Stimulated activated CD8-positive, alpha-beta memory T cell treated with anti-CD3 and anti-CD28 coated beads, Interleukin-7, amount 100 ng/mL, for 1 hour (primary cell): ENCODE measurements at regions not wholly inside any gene's neighbourhood (a gene's known extent, or its start where the extent isn't known, plus 50 kb on each side); places are given as distances from the start of the nearest gene placed in this dataset.

Experiments used
- DNase-seq, 2 donors: peaks; one replicate each; pipeline ENCODE4 v3.0.0-alpha.2; 2020; ENCODE audit warnings: low read depth in 2 of 2

DNA sequence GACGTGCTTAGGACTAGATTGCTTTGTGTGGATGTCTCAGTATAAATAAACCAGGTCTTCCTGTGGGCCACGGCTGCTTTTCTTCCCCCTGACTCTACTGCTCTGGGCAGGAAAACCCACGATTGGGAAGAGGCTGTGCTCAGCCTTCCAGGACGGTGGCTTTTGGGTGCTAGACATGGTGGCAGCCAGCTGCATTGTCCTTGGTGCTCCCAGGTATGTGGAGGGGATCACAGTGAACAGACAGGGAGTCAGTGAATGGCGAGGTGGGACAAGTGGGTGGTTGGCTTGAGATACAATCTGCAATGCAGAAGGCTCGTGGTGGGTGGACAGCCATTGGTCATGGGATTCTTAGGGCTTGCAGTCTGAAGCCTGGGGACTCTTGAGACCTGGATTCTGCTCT lies 366.3 kb downstream of the AACS start:
- no peak for DNase-seq

DNA sequence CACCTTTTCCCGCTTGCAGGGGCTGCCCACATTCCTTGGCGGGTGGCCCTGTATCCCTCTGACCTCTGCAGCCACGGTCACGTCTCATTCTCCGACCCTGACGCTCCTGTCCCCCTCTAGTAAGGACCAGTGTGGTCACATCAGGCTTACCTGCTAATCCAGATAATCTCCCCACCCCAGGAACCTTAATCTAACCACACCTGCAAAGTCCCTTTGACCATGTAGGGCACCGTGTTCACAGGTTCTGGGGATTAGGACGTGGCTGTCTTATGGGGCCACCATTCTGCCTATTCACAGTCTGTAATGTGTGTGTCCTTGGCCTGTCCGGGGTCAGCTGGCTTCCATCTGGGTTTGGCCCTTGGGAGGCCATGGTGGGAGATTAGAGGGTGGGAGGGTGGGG lies 368.9 kb downstream of the AACS start:
- DNase-seq = no peak

DNA sequence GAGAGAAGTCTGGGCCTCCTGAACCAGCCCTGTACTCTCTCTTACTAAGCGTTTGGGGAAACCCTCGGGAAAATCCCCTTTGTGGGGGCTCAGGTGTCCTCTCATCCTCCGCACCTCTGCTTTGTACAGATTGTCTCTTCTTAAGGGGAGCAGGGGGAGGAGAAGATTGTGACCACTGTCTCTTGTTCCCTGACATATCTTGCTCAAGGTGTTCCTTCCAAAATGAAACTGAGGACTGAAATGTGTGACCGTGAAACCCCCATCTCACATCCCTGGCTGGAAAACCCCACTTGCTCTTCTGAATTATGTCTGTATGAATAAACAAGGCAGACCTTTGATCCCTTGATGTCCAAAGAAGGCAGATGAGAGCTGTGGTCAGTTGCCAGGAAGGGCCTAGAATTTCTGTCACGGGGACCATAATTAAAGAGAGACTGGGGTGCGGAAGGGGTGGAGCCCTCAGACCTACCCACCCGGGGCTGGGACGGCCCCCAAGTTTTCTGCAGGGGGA lies 369.8 kb downstream of the AACS start:
- DNase-seq = no peak

DNA sequence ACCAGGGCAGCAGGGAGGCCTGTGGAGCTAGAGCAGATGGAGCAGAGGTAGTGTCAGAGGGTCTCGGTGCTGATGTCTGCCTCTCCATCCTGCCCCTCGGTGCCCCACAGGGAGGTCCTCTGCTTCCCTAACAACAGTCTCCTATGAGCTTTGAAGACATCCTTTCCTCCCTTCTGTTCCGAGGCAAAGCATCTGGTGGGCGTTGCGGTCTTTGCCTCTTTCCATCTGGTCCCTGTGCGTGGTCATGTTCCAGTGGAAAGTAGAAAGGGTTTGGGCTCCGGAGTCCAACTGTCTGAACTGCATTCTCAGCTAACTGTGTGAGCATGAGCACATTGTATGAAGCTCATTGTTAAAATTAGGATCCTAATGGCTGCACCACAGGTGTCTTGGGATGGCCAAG lies 370.6 kb downstream of the AACS start:
- no peak for DNase-seq

DNA sequence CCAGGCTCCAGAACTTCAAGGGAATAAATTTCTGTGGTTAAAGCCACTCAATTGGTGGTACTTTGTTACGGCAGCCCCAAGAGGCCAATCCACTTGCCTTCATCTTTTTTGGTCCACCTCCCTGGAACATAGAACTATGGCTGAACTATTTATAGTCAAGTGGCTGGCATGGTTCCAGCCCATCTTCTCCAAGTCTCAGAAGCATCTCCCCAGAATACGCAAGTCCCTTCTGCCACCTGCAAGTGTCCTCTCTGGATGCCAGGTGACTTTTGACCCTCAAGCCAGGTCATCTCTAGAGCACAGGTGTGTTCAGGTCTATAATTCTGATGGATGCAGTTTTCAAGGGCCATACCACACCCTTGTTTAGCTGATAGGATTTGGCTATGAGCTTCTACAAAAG lies 371.5 kb downstream of the AACS start:
- no peak for DNase-seq

DNA sequence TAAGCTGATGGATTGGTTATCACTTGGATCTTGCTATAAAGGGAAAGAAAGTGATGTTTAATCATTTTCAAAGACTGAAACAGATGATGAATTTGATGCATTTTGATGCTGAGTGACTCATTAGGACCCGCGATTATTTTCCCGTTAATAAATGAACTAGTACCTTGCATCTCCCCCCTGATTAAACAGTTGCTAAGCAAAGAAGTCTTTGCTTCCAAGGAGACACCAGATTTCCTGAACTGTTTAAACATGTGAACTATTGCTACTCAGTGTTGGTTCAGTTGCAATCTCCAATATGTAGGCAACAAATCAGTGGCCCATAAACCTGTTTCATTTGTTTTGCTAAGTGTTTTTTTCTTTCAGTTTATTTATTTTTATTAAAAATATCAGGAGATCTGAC lies 375.2 kb downstream of the AACS start:
- no peak for DNase-seq

DNA sequence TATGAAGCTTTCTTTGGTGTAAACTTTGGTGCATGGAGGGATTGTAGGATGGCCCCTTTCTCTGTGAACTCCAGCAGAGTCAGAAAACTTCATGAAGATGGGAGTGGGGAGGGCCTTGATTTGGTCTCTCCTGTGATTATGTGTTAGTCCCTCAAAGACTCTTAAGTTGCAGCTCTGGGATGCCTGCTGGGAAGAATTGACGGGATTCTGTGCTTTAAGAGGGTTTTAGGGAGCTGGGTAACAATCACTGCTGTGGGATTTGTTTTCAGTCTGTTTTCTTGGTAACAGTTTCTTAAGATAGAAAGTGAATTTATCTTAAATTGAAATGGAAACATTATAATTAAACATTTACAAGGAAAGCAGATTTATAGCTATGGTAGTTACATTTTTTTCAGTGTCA lies 378.1 kb downstream of the AACS start:
- no peak for DNase-seq

DNA sequence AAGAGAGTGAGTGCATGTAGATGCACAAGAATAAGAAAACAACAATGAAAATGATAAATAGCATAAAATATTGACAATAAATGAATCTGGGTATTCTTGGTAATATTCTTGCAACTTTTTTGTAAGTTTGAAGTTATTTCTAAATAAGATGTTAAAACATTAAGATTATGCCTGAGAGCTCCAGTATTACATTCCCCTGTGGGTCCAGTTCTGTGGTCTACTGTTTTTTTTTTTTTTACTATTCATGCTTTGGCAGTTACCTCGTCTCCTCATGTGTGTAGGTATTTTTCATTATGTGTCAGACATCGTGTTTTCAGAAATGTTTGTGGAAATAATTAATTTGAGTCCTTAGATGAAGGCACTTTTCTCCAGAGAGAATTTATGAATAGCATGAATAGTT lies 386.2 kb downstream of the AACS start:
- DNase-seq = no peak

DNA sequence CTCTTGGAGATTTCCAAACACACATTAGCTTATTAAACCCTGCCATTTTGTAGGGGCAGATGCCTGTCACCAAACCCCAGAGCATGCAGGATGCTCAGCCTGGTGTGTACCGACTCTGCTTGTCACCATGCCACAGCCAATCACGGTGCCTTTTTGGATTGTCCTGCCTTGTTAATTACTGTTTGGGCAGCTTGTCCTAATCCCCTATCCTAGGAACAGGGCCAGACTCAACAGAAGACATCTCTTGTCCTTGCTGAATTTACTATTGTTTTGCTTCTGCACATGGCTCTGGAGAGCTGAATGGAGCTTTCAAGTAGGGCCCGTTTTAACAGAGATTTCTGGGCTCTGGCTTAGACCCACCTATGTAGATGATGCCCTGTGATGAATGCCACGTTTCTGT lies 388.5 kb downstream of the AACS start:
- DNase-seq = no peak

DNA sequence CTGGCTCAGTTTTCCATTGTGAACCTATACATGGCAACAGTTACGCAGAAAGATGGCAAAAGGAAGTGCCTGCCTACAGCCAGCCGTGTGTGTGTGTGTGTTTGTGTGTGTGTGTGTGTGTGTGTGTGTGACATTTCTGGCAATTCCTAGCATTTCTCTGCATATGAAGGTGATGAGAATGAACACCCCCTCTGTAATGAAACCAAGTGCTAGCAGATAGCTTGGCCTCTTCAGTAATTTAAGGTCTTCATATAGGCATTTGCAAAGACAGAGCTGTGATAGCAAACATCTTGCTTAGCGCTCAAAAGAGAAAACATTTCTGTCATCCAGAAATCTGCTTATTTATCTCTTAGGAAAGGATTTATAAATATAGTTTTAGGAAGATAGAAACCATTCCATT lies 389.1 kb downstream of the AACS start:
- no peak for DNase-seq

DNA sequence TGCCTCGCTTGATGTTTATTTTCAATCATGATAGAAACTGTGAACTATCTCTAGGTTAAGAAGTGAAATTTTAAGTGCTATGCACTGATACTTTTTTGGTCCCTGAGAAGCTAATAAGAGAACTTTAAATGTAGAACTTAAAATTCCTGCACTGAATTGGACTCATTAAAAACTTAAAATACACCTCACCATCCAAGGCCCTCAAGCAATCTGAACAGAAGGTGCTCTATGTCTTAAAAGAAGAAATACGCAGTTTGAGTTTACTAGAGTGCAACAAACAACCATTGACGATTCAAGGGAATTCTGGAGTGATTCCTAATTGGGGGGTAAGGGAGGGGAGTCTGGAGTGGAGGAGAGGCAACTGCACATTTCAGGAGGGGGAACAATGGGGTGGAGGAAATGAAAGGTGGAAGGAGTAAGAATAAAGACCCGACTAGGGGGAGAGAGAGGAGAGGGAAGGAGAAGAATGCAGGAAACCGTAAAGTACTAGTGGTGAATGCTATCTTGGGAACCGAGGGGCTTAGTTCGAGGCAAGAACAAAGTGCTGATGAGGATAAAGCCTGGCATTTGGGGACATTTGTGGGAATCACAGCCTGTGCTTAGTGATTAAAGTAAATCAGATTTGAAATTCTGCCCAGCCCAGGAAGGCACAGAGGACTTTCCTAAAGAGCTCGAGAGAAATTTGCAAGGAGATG lies 389.7 kb downstream of the AACS start:
- no peak for DNase-seq

DNA sequence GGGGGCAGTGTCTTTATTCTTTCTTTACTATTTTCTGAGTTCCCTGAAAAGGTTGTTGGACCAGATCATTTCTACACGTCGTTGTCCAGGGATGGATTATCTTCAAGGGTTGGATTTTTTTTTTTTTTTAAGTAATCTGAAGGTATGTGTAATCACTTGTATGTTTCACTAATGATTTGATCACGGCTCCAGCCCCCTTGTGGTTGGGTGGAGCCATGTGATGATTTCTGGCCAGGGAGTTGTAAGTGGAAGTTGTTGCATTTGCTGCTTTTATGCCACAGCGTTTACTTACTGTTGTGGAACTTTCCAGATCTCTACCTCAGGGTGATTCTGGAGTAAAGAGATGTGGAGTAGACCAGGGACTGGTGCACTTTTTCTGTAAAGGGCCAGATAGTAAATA lies 390.3 kb downstream of the AACS start:
- DNase-seq = no peak

DNA sequence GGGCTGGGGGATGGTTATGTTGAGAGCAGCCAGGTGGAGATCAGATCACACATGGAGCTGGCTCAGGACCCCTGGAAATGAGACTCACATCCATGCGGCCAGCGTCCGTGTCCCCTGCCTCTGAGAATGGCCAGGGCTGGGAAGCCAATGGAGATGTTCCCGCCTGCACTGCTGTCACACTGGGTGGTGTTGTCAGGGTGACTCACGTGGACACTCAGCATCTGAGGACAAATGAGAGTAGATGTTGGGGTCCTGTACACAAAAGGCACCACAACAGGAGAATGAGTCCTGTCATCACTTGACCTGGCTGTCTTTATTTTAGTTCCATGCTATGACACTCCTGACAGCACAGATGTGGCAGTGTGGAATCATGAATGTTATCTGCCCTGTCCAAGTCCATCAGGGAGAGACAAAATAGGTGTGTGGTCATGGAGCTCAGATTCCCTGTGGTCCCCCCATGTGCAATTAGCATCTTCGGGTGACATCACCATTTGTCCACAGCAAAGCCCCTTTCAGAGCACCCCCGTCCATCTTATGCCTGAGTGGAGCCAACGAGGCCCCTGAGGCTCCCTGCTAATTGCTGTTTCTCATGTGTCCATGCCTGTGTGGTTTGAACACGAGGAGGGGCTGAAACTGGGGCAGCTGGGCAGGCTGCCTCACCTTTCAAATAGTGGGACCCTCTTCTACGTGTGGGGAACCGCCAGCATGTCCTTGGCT lies 393.5 kb downstream of the AACS start:
- no peak for DNase-seq

DNA sequence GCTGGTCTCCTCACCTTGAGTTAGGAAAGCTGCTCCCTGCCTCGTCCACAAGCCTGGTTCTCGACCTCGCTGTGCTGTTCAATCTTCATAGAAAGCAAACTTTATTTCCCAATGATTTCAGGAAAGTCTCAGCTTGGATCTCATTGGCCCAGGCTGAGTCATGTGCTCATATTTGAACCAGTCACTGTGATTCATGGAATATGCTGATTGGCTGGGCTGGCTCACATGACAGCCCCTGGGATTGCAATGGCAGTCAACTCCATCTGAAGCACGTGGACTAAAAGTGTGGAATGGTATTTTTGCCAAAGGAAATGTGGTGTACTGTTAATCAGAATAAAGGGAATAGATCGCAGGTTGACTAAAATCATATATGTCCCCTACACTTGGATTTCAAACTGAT lies 396.6 kb downstream of the AACS start:
- no peak for DNase-seq

DNA sequence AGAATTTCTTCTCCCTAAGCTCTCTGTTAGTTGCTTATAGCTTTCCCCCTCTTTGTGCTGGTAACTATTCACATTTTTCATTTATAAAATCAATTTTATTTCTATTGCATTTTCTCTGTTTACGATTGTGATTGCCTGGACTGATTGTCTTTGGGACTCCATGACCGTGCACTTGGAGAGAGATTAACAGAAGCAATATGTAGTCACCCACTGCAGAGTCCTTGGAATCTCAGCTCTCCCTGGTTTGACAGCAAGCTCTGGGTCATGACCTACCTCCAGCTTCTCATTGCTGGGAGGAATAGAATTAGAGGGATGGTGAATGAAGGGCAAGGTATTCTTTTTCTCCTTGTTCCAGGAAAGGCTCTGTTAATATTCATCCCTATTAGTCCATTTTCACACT lies 398.2 kb downstream of the AACS start:
- no peak for DNase-seq

DNA sequence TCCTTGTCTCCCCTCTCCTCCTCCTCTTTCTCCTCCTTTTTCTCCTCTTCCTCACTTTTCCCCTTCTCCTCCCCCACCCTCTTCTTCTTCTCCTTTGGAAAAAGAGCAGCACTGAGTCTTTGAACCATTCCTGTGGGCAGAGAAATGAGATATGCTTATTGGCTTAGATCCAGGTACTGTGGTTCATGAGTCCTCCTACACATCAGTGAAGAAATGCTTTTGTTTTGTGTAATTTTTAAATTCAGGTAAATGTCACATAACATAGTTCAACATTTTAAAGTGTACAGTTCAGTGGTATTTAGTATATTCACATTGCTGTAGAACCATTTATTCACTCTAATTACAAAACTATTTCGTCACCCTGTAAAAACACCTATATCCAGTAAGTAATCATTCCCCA lies 402.1 kb downstream of the AACS start:
- no peak for DNase-seq

DNA sequence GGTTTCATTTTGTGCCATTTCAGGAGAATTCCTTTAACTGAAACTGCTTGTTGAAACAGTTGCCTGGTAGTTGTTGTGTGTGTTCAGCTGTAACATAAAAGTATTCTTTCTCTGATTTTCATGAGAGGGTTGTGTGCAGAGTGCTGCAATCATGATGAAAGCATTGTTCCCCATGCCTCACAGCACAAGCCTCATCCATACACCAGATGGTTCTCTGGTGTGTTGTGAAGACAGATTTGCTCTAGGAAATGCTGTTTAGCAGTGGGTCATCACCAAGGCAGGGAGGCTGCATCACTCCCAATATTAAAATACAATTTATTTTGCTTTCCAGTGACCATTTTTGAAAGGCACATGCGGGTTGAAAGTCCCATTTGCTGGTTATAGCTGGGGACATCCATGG lies 404.4 kb downstream of the AACS start:
- no peak for DNase-seq

DNA sequence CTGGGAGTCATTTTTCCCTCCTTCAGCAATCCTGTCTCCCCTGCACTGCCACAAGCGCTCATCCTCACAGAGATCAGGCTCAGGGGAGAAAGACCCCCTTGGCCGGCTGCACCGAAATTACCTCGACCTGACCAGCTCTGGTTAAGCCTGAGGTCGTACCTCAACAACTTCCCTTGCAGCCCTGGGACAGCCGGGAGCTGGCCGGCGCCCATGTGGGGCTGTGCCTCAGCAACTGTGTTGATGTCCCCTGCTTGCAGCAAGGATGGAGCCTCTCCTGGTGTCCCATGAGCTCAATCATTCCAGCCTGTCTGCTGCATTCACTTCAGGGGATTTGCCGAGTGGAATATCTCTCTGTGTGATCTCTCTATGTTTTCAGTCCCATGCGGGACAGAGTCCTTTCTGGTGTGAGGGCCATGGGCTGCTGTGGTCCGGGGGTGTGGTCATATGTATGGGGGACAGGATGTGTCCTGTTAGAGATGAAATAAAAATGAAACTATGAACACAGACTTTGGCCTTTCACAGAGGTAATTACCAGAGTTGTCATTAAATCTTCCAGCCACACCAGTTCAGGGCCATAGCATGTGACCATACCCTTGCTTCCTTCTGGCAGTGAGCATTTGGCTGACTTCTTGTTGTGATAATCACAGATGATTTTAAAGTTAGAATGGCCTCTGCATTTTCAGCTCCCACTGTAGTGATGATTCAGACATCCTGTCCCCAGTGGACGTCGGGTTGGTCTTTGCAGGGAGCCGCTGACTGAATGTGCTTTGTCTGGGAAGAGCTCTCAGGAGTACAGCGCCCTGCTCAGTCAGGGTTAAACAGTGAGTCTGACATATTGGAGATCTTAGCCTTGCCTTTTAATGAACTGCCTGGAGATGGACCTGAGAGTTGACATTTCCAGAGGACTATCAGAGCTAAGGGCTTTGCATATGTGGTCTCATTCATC lies 405.9 kb downstream of the AACS start:
- no peak for DNase-seq

DNA sequence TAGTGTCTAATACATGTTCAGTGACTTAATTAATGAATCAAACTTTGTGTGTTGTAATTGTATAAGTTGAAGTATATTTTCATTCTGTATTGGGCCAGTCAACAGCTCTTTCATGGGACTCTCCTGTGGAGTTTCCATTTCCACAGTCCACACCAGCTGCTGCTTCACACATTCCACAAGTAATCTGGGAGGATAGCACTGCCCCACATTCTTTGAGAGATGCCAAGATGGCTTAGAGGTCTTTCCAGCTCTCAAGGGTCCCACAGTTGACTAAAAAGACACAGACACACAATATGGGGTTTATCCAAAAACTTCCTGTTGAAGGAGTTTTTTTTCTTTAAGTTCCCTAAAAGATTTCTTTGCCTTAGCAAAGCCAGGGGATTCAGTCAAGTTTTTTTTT lies 408.3 kb downstream of the AACS start:
- no peak for DNase-seq

DNA sequence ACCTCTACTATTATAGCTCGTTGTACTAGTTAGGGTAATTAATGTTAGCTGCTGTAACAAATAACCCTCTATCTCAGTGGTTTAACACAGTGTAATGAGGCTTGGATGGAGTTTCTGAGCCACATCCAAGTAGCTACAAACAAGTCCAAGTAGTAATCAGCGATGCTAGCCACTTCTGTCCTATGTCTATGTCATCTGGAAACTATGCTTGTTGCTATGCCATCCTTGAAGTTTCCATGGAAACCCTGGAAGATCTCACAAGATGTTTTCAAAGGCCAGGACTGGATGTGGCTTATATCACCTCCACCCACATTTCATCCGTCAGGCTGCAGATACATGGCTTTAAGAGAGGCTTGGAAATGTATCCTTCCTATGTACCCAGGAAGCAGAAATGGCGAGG lies 422.1 kb downstream of the AACS start:
- DNase-seq = no peak

DNA sequence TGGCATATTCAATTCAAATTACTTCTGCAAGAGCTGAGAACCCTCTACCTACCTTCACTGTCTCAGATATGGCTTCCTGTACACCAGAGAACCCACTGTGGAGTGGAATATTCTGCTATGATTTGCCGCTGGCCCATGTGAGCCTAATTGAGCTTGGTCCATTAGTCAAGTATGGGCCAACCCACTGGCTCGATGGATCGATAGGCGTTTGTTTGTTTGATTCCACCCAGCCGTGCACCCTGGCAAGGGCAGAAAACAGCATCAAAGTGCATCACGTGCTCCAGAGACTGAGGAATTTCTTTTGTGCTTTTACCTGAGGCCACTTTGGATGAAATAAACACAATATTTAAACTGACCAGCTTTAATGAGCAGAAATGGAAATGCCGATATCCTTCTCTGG lies 426.3 kb downstream of the AACS start:
- no peak for DNase-seq
